Ovary (tissue), 3 donors: ENCODE measurements at regions not wholly inside any gene's neighbourhood (a gene's known extent, or its start where the extent isn't known, plus 50 kb on each side); places are given as distances from the start of the nearest gene placed in this dataset.

ENCODE experiments used
- CTCF ChIP-seq, 3 donors: fragments of 450-650 bp in 2 of 3; fragments of 200-600 bp in 1 of 3; IDR thresholded peaks; one replicate each; pipeline versions ENCODE4 v1.5.1 to v1.8.0; 2016 to 2022; ENCODE audit warnings: antibody characterized with exemption in 3 of 3, mild to moderate bottlenecking in 1 of 3
- EP300 ChIP-seq: sonication (generic); formaldehyde crosslinking; IDR thresholded peaks from one replicate; pipeline ENCODE4 v1.6.1; 2017; ENCODE audit warnings: antibody characterized with exemption
- POLR2A ChIP-seq: fragments of 450-650 bp; IDR thresholded peaks from one replicate; pipeline ENCODE4 v1.6.1; 2017; ENCODE audit warnings: antibody characterized with exemption, mild to moderate bottlenecking, moderate library complexity
- donor health status: DM: no; HTN: no; CAD: no.

GRCh38 chrX:141989134-141989533 is 85.4 kb downstream of the MAGEC1 start:
- TF ChIP-seq CTCF (IDR thresholded peaks at IDR 0.05) (no peak), POLR2A (no peak), EP300 (no peak)
